SW 1271 (cell line): ENCODE measurements at regions not wholly inside any gene's neighbourhood (a gene's known extent, or its start where the extent isn't known, plus 50 kb on each side); places are given as distances from the start of the nearest gene placed in this dataset.
"Not testable (repeated sequence)": the region's sequence is repeated elsewhere in the genome, so short reads cannot be mapped to it uniquely, and the experiment has no call there.

Source experiments
- DNase-seq, 2 experiments: peaks; one replicate each; lab custom pipeline; 2025; lab: John Stamatoyannopoulos, UW

- no peak for DNase-seq
Measured at GRCh38 chrX:139475432-139475831, 55.1 kb upstream of the F9 start.

- not testable (repeated sequence) for DNase-seq
Measured at GRCh38 chrX:139461945-139462344, 68.6 kb upstream of the F9 start.

GRCh38 chrX:139454743-139455142 is 75.8 kb upstream of the F9 start:
- DNase-seq: no peak

- DNase-seq: no peak
Measured at GRCh38 chrX:139448996-139449395, 81.5 kb upstream of the F9 start.

- DNase-seq: no peak
Measured at GRCh38 chrX:139446832-139447231, 83.7 kb upstream of the F9 start.

- no peak for DNase-seq
Measured at GRCh38 chrX:139429913-139430312, 100.6 kb upstream of the F9 start.

GRCh38 chrX:139423186-139423585 is 107.4 kb upstream of the F9 start:
- DNase-seq: no peak

- not testable (repeated sequence) for DNase-seq
Measured at GRCh38 chrX:139398258-139398657, 132.3 kb upstream of the F9 start.

- no peak for DNase-seq
Measured at GRCh38 chrX:139388254-139388653, 142.3 kb upstream of the F9 start.

GRCh38 chrX:139382529-139382928 is 148.0 kb upstream of the F9 start:
- DNase-seq: no peak

- DNase-seq: not testable (repeated sequence)
Measured at GRCh38 chrX:139376547-139376946, 154.0 kb upstream of the F9 start.

GRCh38 chrX:139360356-139360755 is 170.2 kb upstream of the F9 start:
- DNase-seq: no peak

- DNase-seq: not testable (repeated sequence)
Measured at GRCh38 chrX:139342594-139342991, 187.9 kb upstream of the F9 start.

- not testable (repeated sequence) for DNase-seq
Measured at GRCh38 chrX:139341855-139342593, 188.5 kb upstream of the F9 start.

- DNase-seq: no peak
Measured at GRCh38 chrX:139332441-139332840, 198.1 kb upstream of the F9 start.

GRCh38 chrX:139327355-139327754 is 203.2 kb upstream of the F9 start:
- no peak for DNase-seq

- no peak for DNase-seq
Measured at GRCh38 chrX:139324756-139325155, 205.8 kb upstream of the F9 start.

GRCh38 chrX:139320661-139321354 is 209.7 kb upstream of the F9 start:
- DNase-seq: not testable (repeated sequence)

- DNase-seq: not testable (repeated sequence)
Measured at GRCh38 chrX:139306675-139307074, 223.9 kb upstream of the F9 start.

GRCh38 chrX:139304471-139304870 is 226.1 kb upstream of the F9 start:
- DNase-seq: no peak

- DNase-seq: no peak
Measured at GRCh38 chrX:139299309-139299708, 231.2 kb upstream of the F9 start.

- no peak for DNase-seq
Measured at GRCh38 chrX:139298437-139298836, 232.1 kb upstream of the F9 start.

- DNase-seq: no peak
Measured at GRCh38 chrX:139297638-139298037, 232.9 kb upstream of the F9 start.

- DNase-seq: no peak
Measured at GRCh38 chrX:139293991-139294390, 236.5 kb upstream of the F9 start.
